HG03354 (cell line): ENCODE measurements at regions not wholly inside any gene's neighbourhood (a gene's known extent, or its start where the extent isn't known, plus 50 kb on each side); places are given as distances from the start of the nearest gene placed in this dataset.

ENCODE experiments used
- ATAC-seq: cut with Tn5 transposase; IDR thresholded peaks from one replicate; pipeline ENCODE4 v1.9.1; 2021; ENCODE audit warnings: mild to moderate bottlenecking; ENCODE audit not compliant: unreplicated experiment, poor library complexity, severe bottlenecking

DNA sequence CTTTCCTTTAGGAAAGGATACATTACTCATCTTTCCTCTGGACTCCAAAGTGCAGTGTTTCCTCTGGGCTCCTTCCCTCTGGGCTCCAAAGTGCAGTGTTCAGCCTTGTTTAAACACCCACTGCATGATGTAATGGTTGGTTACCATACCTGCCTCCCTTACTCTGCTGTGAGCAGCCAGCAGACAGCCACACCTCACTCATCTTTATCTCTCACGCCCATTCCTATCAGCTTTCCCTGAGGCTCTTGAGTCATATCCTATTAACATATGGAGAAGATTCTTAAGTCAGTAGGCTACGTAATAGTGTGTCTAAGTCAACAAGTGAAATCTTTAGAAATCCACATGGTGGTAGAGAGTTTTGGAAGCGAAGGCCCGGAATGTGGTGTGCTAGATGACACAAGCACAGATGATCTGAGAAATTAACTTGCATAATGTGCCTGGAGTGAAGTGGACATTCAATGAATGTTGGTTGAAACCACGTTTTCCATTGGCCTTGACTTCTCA, 97.2 kb upstream of the CTNNB1 start:
- ATAC-seq: no peak

DNA sequence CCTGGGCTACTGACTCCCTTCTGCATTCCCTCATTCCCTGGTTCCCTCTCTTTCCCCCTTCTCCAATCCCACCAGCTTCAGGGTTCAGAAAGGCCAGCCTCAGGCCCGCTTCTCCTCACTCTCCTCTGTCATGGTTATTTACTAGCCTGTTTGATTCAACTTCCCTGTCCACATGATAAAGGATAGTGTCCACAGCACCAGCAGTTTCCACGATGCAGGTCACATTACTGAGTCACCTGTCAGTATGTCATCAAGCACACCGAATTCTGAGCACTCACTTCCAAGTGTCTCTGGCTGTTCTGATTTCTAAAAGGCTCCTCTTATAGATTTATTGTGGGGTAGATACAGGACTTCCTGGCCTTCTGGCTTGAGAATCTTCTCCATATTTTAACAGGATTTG, 96.6 kb upstream of the CTNNB1 start:
- no peak for ATAC-seq

DNA sequence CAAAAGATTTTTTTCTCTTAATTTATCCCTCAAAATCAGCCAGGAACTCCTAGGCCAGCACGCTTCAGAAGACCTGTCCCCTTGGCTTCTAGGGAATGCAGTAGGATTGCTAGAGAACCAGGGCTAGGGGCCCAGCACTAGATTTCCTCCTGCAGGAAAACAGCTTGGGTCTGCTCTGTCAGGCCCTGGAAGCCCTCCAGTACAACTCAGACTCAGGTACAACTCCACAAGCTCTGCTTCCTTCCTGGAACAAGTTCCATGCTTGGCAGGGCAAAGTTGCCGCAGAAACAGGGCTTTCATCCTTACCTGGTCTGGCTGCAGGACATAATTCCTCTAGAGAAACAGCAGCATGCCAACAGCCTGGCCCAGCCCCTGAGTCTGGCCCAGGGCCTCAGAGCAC, 96.1 kb upstream of the CTNNB1 start:
- ATAC-seq: no peak

DNA sequence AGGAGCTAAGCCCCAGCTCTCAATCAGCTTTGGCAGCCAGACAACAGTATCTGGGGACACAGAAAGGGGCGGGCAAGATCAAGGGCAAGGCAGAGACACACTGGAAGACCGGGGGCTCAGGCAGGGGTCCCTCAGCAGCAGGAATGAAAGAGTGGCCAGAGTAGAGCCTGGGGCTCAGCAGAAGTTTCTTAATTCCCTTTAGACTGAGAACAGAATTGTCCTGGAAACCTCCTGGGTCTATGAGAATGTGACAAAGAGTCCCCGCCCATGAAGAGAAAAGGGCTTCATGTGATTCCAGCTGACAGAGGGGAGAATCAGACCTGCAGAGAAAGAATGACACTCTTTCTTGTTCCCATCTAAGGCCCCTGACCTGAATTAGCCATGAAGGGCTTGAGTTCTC, 95.2 kb upstream of the CTNNB1 start:
- ATAC-seq: no peak

DNA sequence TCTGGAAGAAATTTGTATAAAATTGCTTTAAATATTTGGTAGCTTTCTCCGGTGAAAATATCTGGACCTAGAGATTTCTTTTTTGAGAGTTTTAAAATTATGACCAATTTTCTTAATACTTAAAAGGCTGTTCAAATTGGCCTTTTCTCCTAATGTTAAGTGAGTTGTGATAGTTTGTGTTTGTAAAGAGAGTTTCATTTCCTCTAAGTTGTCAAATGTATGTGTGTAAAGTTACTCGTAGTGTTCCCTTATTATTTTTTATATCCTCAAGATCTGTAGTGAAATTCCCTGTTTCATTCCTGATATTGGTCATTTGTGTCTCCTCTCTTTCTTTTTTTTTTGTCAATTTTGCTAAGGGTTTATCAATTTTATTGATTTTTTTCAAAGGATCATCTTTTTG, 92.6 kb upstream of the CTNNB1 start:
- ATAC-seq: no peak

DNA sequence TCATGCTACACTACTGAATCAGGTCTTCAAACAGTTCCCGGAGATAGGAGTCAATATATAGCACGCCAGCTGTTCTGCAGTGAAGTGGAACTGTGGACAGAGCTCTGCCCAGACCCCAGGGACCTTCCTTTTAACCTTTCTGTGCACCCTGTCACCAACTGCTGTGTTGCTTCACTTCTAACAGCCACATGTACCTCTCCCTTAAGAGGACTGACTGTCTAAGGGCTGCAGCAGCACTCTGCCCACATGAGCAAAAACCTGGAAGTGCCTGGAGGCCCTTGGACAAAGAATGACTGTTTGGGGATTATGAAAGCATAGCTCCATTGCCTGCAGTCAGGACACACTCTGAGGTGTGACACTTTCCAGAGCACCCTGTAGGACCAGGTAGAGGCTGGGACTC, 88.3 kb upstream of the CTNNB1 start:
- ATAC-seq: no peak

DNA sequence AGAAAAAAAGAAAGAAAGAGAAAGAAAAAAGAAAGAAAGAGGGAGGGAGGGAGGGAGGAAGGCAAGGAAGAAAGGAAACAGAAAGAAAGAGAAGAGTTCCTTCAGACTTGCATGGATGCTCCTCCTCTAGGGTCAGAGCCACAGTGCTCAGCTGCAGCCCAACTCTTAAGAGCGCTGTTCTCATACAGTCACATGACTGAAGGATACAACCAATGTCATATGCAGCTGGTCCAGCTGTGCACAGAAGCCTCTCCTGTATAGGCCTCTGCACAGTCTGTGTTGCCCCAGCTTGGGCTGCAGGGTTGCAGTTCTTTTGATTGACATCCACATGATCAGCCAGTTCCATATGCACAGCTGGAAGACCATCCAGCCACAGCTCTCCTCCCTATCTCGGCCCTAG, 86.8 kb upstream of the CTNNB1 start:
- ATAC-seq: no peak

DNA sequence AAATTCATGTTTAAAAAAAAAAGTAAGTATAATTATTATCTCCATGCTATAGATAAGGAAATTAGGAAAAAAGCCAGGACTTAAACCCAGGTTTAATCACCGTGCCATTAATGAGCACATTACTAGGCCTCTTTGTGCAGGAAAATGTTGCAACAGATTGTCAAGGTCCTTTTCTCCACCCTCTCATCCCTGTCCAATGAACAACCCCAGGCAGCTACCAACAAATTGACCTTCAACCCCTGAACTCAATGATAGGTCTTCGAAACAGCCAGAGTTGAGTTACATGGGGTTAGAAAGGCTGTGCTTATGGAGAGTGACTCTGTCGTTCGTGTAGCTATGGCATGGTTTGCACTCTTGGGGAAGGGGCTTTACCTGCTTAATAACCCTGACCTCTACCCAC, 84.2 kb upstream of the CTNNB1 start:
- no peak for ATAC-seq

DNA sequence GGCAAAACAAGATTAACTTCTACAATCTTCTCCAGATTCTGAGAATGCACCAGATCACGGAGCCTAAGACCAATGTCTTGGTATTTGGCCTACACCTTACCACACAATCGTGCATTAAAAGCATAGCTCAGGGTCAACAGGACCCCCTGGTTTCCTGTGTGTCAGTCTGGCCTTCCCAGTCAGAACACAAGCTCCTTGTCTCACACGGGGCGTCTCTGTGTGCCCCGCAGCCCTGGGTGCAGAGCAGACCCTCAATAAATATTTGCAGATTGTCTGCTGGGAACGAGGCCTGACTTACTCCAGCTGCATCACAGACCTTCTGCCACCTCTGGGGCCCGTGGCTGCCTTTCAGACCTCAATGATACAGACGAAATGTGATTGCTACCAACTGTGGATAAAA, 82.5 kb upstream of the CTNNB1 start:
- ATAC-seq: no peak

DNA sequence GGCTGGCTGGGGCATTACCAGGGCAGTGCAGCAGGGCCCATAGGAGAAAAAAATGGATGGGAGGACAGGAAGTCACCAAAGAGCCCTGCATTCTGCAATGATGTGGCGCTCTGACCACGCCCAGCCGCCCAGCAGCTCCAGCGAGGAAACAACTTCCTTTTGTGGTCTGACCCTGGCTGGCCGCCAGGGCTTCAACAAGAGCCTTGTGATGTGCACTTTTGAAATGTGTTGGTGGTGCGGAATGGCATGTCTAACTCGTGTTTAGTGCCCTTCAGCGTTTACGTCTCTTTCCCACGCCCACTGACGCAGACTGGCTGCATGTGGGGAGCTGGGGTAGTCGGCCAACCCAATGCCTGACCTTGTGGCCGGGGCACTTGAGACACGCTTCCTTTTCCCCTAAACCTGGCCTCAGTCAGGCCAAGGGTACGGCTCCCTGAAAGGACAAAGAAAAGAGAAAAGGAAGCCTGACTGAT, 81.9 kb upstream of the CTNNB1 start:
- ATAC-seq: peak; percentile 87

DNA sequence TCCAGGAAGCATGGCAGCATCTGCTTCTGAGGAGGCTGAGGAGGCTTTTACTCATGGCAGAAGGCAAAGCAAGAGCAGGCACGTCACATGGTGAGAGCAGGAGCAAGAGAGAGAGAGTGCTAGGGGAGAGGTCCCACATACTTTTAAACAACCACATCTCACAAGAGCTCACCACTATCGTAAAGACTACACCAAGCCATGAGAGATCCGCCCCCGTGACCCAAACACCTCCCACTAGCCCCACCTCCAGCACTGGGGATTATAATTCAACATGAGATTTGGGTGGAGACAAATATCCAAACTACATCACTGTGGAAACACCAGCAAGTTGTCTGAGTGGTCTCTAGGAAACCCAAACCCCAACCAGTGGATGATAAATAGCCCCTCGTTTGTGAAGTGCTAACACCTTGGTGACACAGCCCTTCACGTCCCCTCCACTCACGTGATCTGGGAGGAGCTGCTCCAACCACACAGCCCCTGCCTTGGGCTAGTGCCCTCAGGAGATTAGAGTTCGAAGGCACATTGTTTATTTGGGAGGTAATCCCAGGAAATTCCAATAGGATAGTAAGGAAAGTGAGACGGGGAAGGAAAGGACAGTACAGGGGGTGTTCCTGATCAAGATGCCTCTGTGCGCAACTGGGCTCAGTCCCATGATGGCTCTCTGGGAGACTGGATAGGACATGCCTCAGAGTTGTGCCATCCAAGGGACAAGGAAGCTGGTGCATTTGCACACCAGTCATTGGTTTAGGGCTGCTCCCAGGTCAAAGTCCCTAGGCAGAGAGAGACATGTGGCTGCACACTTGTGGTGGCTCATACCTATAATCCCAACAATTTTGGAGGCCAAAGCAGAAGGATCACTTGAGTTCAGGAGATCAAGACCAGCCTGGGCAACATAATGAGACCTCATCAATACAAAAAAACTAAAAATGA, 80.6 kb upstream of the CTNNB1 start:
- ATAC-seq: no peak

DNA sequence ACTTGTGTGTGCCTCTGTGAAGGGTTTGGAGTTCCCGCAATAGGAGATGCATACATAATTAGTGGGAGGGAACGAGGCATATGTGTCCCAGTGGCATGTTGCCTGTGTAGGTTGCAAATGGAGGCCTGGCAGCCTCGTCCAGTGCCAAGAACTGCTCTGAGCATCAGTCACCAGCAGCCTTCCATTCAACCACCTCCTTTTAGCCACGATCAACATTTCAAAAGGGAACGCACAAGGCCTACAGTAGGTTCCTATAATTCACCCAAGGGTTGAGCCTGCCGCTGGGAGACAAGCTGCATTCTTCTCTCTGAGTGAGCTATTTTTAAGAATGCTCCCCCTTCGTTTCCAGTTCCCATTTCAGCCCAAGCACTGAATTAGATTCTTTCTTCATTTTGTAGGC, 78.8 kb upstream of the CTNNB1 start:
- no peak for ATAC-seq

DNA sequence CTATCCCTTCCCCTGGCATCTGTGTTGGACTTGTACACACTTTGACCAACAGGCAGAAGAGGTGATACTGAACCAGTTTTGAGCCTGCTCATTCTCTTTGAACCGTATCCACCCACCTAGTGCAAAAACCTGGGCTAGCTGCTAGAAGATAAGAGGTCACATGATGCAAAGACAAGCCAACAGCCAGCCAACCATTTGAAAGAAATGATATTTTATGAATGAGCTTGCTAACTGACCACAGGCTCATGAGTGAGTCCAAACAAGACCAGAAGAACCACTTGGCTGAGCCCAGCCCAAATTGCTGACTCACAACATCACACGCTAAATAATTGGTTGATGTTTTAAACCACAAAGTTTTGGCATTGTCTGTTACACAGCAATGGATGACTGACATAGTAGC, 74.0 kb upstream of the CTNNB1 start:
- ATAC-seq: no peak

DNA sequence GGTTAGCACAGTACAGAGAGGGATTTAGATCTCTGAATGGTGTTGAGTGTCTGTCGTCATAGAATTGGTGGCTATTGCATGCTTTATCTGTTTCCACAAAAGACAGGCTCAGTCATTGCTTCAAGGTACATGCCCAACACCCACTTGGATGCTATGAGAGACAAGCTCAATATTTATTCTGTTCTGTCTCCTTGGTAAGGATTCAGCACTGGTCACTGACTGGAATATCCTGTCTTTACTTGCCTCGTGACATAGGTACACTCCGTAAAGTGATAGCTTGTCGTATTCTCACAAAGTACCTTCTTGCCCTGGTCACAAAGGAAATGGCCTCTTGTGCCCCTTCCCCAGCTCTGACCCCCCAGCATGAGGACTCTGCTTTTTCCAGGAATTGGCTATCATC, 72.8 kb upstream of the CTNNB1 start:
- no peak for ATAC-seq

DNA sequence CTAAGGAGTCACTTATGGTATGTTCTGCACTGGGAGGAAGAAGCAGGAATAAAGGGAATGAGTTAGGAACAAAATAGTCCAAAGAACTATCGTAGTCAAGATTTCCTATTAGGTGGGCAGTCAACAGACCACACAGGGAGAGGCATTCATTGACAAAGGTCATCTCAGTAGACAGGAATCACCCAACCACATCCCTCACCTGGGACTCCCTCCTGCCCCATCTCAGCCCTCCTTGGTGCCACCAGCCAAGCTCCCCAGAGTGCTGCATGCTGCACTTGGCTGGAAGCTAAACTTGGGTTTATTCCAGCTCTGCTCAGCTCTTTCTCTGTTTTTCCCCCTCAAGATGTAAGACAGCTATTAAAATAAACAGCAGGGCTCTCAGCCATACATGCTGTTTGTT, 72.3 kb upstream of the CTNNB1 start:
- ATAC-seq: no peak

DNA sequence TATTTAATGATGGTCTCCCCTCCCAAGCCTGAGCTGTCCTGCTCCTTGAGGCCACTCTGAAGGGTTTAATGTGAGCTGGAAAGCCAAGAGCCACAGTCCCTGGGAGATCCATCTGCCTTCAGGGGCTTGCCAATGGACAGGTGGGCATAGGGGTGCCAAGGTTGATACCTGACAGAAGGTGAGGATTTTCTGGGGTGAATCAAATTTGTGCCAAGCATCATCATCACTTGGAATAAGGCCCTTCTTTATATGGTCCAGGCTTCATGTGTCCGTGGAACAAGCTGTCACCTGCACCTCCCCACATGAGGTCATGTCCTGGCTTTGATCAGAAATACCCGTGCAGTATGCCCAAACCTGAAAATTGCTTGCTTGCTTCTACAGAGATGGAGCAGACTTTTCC, 71.9 kb upstream of the CTNNB1 start:
- ATAC-seq: no peak

DNA sequence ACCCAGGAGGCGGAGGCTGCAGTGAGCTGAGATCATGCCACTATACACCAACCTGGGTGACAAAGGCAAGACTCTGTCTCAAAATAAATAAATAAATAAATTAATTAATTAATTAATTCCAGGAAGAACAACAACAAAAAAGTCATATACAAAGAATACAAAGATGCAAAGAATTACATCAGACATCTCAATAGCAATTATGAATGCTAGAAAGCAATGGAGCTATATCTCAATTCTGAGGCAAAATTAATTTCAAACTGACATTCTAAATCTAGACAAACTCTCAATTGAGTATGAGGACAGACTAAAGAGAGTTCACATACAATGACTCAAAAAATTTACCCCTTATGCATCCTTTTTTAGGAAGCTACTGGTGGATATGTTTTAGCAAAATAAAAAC, 69.6 kb upstream of the CTNNB1 start:
- no peak for ATAC-seq

DNA sequence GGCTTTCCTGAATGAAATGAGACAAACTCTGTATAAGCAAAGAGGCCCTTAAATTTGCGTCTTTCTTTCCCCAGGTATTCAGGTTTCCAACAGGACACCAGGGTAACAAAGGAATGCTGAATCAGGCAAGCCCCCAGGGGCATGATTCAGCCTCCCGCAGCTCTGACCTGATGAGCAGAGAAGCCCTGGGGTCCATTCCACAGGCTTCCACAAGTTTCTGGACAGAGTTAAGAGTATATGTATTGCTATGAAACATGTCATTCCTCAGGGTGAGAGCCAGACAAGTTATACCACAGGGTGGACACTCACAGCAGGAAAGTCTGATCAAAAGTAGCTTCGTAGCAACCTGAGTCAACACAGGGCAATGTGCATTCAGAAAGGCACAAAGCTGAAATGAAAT, 68.1 kb upstream of the CTNNB1 start:
- no peak for ATAC-seq

DNA sequence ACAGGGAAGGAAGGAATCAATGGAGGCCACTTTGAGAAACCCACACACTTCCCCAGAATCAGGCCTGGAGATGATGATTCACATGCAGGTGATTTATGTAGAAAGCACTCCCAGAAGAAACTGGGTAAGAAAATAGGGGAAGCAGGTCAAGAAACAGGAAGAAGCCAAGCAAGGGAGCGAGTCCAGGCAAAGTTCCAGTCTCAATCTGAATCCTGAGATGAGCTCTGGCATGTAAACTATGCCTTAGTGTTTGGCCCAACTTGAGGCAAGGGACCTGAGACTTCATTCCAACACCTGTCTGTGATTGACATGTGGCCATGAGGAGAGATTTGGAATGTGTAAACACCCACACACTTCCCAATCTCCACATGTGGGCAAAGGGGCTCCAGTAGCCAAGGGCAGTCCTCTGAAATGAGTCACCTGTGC, 61.6 kb upstream of the CTNNB1 start:
- no peak for ATAC-seq

DNA sequence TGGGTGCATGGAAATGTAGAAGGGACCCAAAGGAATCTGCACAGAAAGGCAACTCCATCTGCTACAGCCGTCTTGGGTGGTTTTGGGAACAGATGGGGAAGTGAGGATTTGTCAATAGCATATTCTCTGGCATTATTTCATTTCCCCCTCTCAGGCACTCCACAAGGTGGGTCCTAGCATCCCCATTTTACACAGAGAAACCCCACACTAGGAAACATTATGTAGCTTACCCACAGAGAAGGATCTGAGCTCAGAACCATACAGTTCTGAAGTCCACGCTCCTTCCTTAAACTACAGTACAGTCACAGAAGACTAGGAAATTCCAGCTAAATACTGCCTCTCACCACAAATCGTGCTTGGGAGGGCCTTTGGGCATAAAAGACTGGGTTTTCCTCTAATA, 61.2 kb upstream of the CTNNB1 start:
- no peak for ATAC-seq

DNA sequence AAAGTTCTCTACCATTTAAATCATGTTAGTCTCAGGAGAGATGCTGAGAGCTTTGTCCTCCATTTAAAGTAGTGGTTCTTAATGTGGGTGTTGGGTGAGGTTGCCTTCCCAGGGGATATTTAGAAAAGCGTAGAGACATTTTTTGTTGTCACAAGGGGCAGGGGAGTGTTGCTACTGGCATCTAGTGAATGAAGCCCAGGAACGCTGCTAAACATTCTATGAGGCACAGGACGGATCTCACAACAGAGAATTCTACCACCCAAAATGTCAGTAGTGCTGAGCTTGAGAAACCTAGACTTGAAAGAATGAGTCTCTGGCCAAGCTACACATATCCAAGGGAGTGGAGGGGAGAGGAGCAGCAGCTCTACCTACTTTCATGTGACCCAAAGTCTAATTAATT, 60.7 kb upstream of the CTNNB1 start:
- no peak for ATAC-seq

DNA sequence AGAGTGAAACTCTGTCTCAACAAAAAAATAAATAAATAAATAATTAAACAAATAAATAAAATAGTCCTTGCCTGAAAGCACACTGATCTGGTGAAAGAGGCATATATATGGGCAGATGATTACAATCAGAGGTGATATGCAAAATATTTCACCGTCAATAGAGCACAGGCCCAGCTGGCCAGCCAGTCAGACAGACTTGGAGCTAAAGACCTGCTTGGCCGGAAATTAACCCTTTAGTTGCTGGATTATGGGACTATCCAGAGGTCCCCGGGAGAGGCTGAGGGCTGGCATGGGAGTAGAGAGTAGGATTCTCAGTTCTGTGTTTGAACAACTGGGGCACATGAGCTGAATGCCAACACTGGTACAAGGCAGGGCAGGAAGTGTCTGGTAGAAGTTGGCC, 59.1 kb upstream of the CTNNB1 start:
- no peak for ATAC-seq
